ENCODE measurements at regions not wholly inside any gene's neighbourhood (a gene's known extent, or its start where the extent isn't known, plus 50 kb on each side); places are given as distances from the start of the nearest gene placed in this dataset.
A peak's percentile ranks its signal among the peaks of the same experiment; 100 is the strongest.

DNA sequence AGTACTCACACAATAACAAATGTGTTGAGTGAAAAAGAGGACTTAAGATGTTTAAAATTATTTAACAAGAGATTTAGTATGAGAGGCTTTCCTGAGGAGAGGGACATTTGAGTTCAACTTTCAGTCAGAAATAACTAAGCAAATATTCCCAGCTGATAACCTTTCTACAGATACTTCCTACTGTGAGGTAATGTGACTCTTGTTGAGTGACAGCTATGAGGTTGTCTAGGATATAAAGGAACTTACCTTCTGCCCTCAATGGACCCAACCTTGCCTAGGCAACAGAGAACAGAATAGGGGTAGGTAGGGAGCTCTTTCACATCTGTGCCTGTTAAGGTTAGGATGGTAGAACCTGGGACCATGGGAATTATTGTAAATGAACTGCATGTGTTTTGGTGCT is 54.7 kb downstream of the GLUD2 start:
- DNase-seq (ENCODE audit: low spot score): no peak

DNA sequence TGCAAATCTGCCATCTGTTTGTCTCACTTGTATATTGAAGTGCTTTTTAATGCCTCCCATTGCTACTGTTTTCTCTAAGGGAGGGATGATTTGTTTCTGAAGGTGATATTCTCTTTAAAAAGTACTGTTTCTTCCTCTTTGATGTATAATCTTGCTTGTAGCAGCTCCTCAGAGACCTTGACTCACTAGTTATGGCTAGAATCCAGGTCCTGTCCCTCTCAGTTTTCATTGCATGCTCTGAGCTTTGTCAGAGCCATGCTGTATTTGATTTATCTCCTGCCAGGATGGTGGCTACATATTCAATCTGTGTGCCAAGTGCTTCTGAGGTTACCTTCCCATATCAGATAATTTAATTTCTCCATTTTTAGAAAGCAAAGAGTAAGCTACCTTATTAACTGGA is 56.0 kb downstream of the GLUD2 start:
- no peak for DNase-seq (ENCODE audit: low spot score)

DNA sequence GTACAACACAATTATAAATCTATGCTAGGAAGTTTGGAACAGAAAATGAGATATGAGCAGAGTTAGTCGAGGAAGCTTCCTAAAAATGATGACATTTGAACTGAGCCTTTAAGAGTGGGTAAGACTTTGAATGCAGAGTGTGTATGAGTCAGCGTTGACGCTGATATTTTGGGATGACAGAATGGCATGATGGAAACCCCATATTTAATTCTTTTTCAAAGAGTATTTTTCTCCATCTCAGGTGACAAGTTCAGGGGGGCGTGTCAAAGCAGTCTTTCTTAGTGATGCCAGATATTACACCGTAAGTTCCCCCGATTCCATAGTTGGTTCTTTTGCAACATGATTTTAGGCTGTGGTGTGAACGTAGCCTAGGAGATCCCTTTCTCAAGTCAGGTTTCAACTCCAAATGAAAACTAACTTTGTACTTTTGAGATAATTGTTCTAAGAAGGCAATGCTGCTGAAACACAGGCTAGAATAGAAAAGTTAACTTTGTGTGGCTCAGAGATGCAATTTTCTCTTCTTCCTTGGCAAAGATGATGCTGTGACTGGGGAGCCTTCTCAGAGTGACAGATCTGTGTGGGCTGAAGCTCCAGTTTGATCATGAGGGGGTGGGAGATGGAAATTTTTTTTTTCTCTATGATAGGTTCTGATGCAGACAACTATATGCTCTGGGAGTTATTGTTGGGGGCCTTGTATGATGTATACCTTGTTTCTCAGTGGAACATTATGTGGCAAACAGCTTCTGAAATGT is 59.2 kb downstream of the GLUD2 start:
- no peak for DNase-seq (ENCODE audit: low spot score)

DNA sequence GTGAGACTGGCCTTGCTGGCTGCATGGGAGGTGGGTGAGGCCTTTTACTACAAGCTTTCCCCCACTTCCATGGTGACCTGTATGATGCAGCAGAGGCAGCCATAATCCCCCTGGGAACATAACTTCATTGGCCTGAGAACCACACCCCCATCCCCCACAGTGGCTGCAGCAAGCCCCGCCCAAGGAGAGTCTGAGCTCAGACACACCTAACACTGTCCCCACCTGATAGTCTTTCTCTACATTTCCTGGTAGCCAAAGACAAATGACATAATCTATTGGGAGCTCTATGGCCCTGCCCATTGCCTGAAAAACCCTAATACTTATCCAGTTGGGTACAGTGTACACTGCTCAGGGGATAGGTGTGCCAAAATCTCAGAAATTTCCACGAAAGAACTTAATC is 62.6 kb downstream of the GLUD2 start:
- no peak for DNase-seq (ENCODE audit: low spot score)

DNA sequence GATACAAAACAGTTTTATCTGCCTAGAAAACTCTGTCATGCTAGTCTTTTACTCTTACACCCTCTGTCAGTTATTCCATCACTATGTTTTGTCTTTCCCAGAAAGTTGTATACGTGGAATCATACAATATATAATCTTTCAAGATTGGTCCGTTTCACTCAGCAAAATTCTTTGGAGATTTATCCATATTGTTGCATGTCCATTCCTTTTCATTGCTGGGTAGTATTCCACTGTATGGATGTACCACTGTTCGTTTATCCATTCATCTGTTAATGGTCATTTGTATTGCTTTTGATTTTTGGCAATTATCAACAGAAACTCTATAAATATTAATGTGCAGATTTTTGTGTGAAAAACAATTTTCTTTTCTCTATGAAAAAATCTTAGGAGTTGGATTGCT is 63.1 kb downstream of the GLUD2 start:
- no peak for DNase-seq (ENCODE audit: low spot score)

DNA sequence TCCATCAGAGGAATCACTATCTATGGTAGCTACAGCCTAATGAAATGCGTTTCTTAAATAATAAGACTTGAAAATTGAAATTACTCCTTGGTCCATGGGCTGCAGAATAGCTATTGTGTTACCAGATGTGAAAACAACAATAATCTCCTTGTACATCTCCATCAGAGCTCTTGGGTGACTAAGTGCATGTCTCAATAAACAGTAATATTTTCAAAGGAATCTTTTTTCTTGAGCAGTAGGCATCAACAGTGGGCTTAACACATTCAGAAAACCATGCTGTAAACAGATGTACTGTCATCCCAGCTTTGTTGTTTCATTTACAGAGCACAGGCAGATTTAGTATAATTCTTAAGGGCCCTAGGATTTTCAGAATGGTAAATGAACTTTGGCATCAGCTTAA is 67.3 kb downstream of the GLUD2 start:
- no peak for DNase-seq (ENCODE audit: low spot score)

DNA sequence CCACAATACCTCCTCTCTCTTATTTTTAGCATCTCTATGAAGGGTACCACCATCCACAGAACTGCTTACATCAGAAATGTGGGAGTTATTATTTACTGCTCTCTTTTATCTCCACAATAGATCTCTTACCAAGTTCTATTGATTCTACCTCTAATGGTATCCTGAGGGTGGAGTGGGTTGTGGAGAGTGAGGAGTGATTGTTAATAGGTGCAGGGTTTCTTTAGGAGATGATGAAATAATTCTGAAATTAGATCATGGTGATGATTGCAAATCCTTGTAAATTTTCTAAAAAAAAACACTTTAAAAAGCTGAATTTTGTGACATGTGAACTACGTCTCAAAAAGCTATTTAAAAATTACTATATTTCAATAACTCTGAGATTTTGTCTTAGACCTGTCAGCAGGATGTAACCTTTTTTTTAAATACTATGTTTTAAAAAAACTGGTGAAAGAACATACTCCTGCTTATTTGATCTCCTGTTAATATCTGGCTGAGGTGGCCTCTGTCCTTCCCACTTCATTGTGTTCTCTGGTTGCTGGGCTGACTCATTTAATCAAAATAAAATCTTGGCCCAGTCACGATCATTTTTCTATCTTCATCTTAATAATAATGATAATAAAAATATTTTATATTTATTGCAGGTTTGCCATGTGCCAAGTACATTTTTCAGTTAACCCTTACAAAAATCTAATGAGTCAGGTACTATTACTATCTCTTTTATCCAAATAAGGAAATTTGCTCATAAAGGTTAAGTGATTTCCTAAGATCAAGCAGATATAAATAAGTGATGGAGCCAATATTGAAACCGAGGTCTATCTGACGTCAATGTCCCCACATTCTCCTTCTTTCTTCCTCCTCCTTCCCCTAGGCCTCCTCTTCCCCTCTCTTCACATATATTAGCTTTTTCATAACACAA is 73.5 kb downstream of the GLUD2 start:
- no peak for DNase-seq (ENCODE audit: low spot score)

DNA sequence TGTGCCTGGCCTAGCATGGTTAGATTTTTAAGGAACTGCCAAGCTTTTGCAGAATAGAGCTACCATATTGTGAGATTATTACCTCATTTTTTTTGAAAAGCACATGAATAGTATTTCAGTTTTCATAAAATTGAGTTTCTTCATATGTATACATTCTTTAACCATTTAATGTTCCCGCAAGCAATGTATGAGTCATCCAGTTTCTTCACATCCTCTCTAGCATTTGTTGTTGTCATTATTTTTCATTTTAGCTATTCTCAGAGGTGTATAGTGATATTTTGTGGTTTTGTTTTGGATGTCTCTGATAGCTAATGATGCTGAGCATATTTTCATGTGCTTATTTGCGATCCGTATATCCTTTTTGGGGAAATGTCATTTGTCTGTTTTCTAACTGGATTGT is 74.9 kb downstream of the GLUD2 start:
- DNase-seq (ENCODE audit: low spot score): no peak

DNA sequence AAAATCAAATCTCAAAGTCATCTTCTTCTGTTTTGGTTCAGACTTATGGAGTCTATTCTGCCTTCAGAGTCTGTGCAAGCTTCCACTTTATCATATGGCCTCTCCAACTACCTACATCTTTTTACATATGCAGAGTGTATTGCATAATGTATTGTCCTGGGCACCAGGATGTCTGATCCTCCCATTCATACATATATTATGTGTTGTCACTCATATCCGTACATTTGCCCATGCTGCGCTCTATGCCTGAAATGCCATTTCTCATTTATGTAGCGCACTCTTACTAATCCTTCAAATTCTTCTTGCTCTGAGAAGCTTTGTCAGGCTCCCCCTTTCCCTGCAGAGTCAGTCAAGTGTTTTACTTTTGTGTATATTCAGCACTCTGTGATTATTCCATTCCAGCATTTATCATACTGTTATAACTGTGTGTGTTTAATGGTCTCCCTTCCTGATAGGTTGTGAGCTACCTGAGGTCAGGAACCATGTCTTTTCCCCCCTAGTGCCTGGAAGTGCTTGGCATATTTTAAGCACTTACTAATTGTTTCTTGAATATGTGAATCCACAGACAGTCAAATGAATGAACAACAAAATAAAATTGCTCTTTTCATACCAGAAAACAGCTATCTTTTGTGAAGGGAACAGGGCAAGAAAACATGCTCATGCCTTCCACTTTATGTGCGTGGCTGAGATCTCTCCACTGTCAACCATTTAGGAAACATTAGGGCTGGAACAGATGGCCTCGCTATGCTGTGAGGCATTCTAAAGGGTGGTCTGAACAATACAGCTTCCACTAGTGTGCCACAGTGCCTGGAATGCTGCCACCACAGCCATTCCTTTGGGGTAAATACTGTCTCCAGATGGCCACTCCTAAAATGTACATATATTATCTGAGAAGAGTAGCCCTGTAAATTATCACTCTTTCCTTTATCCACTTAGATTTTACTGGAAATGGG is 81.8 kb downstream of the GLUD2 start:
- DNase-seq (ENCODE audit: low spot score): peak; percentile 42

DNA sequence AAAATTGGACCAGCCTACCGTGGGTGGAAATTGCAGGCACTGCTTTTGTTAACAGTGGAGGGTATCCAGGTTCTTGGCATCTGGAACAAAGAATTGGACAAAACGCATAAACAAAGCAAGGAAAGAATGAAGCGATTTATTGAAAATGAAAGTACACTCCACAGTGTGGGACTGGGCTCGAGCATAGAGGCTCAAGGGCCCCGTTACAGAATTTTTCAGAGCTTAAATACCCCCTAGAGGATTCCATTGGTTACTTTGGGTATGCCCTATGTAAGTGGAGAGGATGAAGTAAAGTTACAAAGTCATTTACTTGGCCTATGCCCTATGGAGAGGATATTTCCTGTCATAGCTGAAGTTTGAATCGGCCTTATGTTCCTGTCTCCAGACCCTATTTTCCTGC is 85.3 kb downstream of the GLUD2 start:
- DNase-seq (ENCODE audit: low spot score): no peak

DNA sequence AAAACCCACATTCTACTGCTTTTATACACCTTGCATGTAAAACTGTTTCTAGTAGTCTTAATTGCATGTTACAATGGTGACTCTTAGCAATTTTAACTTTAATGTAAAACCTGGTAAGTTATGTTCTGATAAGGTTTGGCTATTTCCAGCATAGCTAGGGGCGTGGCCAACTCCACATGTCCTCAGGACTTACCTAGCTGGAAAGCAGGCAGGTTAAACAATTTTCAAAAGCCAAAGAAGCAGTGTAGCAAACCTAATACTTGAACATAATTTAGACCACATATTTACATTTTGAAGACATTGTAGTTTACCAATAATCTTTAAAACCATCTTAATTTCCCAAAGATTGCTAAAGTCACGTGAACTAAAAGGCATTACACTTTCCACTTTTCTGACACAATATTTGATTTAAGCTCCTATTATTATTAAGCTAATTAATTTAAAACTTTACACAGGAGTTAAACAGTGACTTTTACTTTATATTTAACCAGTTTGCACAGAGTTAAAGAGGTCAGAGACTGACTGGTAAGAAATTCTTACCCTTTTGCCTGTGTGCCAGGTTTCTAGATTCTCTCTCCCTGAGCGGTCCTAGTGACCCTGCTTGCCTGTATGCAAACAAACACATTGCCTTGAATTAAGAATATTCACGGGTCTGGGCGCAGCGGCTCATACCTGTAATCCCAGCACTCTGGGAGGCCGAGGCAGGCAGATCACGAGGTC is 88.2 kb downstream of the GLUD2 start:
- no peak for DNase-seq (ENCODE audit: low spot score)

DNA sequence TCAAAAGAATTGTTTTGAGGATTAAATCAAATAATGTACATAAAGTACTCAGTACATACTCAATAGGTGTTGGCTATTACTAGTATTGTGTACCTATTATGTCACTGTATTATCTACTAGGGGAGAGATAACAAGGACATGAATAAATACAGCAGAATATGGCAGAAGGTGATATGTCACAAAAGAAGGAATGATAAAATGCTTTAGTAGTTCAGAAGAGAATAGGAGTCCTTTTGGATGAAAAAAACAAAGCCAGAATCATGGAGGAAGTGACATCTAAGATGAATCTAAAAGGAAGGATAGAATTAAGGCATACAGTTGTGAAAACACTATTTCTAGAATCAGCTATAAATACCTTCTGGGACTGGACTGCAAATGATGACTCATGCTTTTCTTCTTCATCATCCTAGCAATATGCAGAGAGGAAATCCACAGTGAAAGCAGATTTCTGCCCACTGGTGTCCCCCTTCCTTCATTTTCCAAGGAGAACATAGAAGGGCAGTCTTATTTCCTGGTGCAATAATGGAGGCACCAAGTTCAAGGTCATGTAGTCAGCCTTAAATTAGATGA is 98.7 kb downstream of the GLUD2 start:
- DNase-seq (ENCODE audit: low spot score): no peak

DNA sequence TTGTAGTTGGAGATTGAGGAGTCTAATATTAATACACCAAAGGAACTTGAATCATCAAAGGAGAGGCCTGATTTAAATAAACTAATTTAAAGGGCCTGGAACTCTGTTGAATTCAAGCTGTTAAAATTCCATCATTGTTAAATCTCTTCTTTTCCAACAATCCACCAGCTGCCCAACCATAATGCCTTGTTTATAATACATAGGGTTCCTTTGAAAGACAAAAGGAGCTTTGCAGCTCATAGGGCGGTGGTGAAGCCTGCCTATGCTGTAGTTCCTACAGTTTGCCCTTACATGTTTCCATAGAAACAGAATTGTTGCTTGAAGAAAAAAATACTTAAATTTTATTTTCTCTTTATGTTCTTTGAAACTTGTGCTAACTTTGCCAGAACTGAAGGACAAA is 102.8 kb downstream of the GLUD2 start:
- no peak for DNase-seq (ENCODE audit: low spot score)

DNA sequence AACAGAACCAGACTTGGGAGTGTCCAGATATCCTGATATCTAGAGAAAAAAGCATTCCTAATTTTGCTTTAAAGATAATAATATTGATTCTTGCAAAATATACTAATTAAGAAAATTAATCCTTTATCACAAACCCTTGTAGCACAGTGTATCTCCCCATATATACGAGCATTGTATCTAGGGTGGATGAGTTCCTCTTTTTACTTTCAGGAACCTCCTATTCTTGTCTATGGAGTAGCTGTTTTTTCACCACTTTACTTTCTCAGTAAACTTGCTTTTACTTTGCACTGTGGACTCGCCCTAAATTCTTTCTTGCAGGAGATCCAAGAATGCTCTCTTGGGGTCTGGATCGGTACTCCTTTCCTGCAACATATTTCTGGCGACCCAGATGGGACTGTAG is 103.9 kb downstream of the GLUD2 start:
- no peak for DNase-seq (ENCODE audit: low spot score)

DNA sequence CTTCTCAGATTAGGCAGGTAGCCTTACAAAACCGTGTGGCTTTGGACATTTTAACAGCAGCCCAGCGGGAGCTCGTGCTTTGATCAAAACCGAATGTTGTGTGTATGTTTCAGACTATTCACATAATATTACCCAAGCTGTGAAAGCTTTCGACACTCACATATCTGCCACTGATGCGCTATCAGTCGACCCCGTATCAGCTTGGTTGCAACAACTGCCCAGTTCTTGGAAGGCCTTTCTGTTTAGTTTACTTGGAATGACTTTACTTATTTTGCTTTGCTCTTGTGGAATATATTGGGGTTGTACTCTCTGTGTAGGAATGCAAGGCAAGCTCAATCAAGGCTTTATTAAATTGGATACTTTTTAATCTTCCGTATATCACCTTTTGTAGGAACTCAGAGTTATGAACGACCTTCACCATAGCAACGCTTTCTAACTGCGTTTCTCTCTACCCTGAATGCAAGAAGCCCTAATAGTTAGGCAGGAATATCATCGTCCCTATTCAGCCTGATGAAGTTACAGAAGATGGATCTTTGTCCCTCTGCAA is 107.5 kb downstream of the GLUD2 start:
- no peak for DNase-seq (ENCODE audit: low spot score)

DNA sequence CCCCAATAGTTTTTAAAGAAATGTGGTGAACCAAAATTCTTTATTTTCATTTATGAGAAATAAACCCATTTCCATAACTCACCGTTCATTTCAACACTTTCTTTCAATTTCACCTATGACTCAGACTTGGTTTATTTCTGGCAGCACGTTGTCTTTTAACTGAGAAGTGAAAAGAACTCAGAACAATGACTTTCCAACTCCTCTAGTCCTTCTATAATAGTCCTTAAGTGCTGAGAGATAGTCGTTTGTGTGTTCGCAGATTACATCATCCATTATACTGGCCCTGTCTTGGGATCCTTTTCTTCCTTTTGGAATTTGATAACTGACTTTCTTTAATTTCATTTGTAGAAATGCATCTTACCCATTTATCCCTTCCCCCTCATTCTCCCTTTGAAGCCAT is 113.6 kb downstream of the GLUD2 start:
- no peak for DNase-seq (ENCODE audit: low spot score)

DNA sequence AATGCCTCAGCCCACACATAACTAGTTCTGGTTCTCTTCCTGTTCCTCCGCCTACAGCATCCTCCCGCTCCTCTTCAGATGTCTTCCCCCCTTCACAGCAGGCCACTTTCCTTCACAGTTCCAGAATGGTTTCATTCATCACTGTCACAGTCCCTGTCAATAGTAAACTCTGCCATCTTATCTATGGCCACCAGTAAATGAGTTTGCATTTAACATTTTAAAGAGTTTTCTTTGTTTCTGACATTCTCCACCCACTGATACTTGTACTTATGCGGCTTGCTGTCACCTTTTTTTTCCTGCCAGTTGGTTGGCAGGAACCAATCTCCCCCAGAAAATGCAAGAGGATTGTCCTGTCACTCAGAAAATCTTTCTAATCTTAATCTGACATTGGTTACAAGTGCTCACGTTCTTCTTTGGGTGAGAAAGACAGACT is 114.1 kb downstream of the GLUD2 start:
- DNase-seq (ENCODE audit: low spot score): no peak

DNA sequence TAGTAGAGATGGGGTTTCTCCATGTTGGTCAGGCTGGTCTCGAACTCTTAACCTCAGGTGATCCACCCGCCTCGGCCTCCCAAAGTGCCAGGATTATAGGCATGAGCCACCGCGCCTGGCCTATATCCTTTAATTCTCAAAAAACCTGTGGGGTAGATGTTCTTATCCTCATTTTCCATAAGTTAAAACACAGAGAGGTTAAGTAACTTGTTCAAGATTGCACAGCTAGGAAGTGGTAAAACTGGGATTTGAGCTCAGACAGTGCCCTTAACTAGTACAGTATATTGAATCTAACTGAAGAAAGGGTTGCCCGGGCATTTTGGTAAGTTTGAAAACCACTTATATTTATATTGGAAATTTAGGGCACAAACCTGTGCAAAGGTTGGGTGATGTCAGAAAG is 116.0 kb downstream of the GLUD2 start:
- DNase-seq (ENCODE audit: low spot score): no peak

DNA sequence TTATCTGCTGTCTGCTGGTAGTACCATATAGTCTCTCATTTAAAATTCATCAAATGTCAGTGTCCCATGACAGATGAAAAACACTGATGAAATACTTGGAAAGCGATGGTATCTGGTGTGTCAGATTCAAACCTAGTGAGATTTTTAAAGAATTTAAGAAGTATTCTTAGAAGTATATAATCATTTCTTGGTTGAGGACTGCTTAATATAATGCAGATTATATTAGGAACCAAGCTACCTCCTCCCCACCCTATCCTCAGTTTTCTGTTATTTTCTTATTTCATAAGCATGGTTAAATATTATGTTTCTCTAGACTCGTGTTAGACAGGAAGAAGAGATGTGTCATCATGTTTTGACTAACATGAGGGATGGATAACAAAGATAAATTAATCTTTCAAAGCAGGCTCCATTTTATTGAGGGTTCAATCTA is 118.5 kb downstream of the GLUD2 start:
- no peak for DNase-seq (ENCODE audit: low spot score)

DNA sequence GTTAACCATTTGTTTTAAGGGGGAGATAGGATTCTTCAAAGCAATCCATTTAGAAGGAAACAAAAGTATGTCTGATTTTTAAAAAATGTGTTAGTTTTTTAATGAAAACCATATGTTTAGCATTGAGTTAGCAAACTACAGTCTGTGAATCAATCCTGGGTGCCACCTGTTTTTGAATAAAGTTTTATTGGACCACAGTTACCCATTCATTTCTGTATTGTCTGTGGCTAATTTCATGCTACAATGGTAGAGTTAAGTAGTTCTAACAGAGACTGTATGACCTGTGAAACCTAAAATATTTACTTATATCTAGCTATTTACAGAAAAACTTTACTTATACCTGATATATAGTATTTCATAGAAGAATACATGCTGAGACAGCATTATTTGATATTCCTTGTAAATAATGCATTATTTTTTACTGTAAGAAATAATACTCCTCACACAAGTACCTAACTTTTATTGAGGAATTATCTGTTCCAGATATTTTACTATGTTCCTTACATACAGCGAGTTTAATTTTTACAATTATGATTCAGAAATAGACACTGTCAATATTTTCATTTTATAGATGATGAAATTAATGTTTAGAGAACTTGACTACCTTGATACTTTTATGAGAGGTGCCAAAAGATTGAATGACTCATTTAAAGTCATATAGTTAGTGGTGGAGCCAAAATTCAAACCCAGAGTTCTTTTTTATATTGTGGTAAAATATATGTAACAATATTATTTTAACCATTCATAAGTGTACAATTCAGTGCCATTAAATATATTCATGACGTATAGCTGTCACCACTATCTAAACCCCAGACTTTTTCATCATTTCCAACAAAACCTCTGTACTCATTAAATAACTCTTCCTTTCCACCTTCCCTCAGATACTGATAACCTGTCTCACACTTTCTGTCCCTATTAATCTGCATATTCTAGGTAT is 122.0 kb downstream of the GLUD2 start:
- no peak for DNase-seq (ENCODE audit: low spot score)

Measured in kidney tubule cell (primary cell).